Esophagus squamous epithelium (tissue), 4 donors: ENCODE measurements at regions not wholly inside any gene's neighbourhood (a gene's known extent, or its start where the extent isn't known, plus 50 kb on each side); places are given as distances from the start of the nearest gene placed in this dataset.

Source experiments
- POLR2A ChIP-seq, 4 donors: fragments of 450-650 bp; IDR thresholded peaks; one replicate each; pipeline ENCODE4 v1.6.1; 2017; ENCODE audit warnings: antibody characterized with exemption in 4 of 4, mild to moderate bottlenecking in 4 of 4, moderate library complexity in 3 of 4
- TF ChIP-seq, protein P1 (sequence below), 6 experiments: fragments of 450-650 bp in 4 of 6; fragments of 200-600 bp in 2 of 6; sonication (generic) in 2 of 6; IDR thresholded peaks; one replicate each; pipeline ENCODE4 v1.5.1; 2016 to 2019; ENCODE audit warnings: antibody characterized with exemption in 6 of 6, mild to moderate bottlenecking in 4 of 6, moderate library complexity in 4 of 6

DNA sequence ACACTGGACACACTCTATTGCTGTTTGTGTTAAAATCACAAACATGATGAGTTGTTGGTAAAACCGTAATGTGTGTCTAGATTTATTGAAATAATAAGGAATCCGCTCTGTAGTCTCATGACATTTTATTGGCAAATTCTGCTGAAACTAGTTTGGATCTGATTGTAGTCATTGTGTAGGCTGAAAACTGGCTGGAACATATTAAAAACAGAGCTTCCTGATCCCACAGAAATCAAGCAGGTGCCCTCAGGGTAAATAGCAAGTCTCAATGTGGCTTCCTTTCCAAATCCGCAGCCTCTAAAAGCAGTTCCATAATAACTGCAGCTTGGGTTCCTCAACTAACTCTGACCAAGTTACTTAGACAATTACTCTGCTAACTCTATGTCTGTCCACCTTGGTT is 427.5 kb upstream of the KIF2A start:
- TF ChIP-seq, protein P1, sequence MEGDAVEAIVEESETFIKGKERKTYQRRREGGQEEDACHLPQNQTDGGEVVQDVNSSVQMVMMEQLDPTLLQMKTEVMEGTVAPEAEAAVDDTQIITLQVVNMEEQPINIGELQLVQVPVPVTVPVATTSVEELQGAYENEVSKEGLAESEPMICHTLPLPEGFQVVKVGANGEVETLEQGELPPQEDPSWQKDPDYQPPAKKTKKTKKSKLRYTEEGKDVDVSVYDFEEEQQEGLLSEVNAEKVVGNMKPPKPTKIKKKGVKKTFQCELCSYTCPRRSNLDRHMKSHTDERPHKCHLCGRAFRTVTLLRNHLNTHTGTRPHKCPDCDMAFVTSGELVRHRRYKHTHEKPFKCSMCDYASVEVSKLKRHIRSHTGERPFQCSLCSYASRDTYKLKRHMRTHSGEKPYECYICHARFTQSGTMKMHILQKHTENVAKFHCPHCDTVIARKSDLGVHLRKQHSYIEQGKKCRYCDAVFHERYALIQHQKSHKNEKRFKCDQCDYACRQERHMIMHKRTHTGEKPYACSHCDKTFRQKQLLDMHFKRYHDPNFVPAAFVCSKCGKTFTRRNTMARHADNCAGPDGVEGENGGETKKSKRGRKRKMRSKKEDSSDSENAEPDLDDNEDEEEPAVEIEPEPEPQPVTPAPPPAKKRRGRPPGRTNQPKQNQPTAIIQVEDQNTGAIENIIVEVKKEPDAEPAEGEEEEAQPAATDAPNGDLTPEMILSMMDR (IDR thresholded peaks at IDR 0.05): no peak
- TF ChIP-seq POLR2A (IDR thresholded peaks at IDR 0.05): no peak
